B cell (primary cell): ENCODE measurements at regions not wholly inside any gene's neighbourhood (a gene's known extent, or its start where the extent isn't known, plus 50 kb on each side); places are given as distances from the start of the nearest gene placed in this dataset.

Experiments
- ATAC-seq: fragments of 200-7000 bp; cut with Tn5 transposase; one replicate; pipeline ENCODE4 v1.10.0; 2021; ENCODE audit warnings: low read depth, mild to moderate bottlenecking, moderate number of reproducible peaks, moderate library complexity
- CTCF ChIA-PET: fragments of 350-600 bp; sonication (Branson Sonifier 250); formaldehyde crosslinking; loops from one replicate; lab custom pipeline; 2021; ENCODE audit warnings: antibody characterized with exemption, inconsistent platforms; lab: Charles Lee
- POLR2A ChIA-PET: fragments of 350-600 bp; sonication (Branson Sonifier 250); formaldehyde crosslinking; loops from one replicate; lab custom pipeline; 2021; ENCODE audit warnings: antibody characterized with exemption; lab: Charles Lee
- DNase-seq: peaks from one replicate; pipeline ENCODE4 v3.0.0; 2013
- H2AFZ ChIP-seq: 2 replicates; pipeline ENCODE4 v1.6.1; 2012; ENCODE audit warnings: mild to moderate bottlenecking, low read depth, low read length; ENCODE audit not compliant: insufficient read depth, poor library complexity, severe bottlenecking
- H3K27ac ChIP-seq, 2 donors: 1 replicate in 1 of 2; 2 replicates in 1 of 2; pipeline ENCODE4 v1.5.1; 2012 to 2013; ENCODE audit warnings: low read length in 2 of 2, mild to moderate bottlenecking in 2 of 2, moderate library complexity in 1 of 2
- H3K27me3 ChIP-seq, 4 experiments: fragments of 200-600 bp in 1 of 4; sonication (generic) in 1 of 4; replicated peaks in 1 of 4; 1 replicate in 2 of 4; 2 replicates in 2 of 4; pipeline versions ENCODE4 v1.6.1 to v1.7.0; 2013 to 2016; ENCODE audit warnings: low read length in 3 of 4, mild to moderate bottlenecking in 2 of 4, mixed read lengths in 1 of 4, moderate library complexity in 1 of 4; ENCODE audit not compliant: insufficient read depth in 4 of 4, control insufficient read depth in 3 of 4; ENCODE audit errors: control extremely low read depth in 1 of 4
- H3K36me3 ChIP-seq, 2 experiments: replicated peaks in 1 of 2; 1 replicate in 1 of 2; 2 replicates in 1 of 2; pipeline versions ENCODE4 v1.6.1 to v1.7.1; 2013; ENCODE audit warnings: low read length in 1 of 2; ENCODE audit not compliant: insufficient read depth in 2 of 2, control insufficient read depth in 1 of 2; ENCODE audit errors: control extremely low read depth in 1 of 2, extremely low read depth in 1 of 2
- H3K4me1 ChIP-seq, 2 donors: fragments of 200-600 bp in 1 of 2; sonication (generic) in 1 of 2; 1 replicate in 1 of 2; 2 replicates in 1 of 2; pipeline versions ENCODE4 v1.5.1 to v1.6.1; 2013 to 2017; ENCODE audit warnings: low read length in 2 of 2; ENCODE audit not compliant: control insufficient read depth in 2 of 2, insufficient read depth in 2 of 2
- H3K4me2 ChIP-seq: replicated peaks from 2 replicates; pipeline ENCODE3; 2012; ENCODE audit warnings: mild to moderate bottlenecking, low read depth, low read length; ENCODE audit not compliant: poor library complexity, severe bottlenecking
- H3K4me3 ChIP-seq, 5 experiments: fragments of 200-600 bp in 1 of 5; sonication (generic) in 1 of 5; 1 replicate in 3 of 5; 2 replicates in 2 of 5; pipeline versions ENCODE4 v1.5.1 to v1.7.0; 2011 to 2016; ENCODE audit warnings: low read length in 4 of 5, mild to moderate bottlenecking in 4 of 5, low read depth in 2 of 5, control low read depth in 1 of 5, moderate library complexity in 1 of 5; ENCODE audit not compliant: insufficient read depth in 1 of 5; ENCODE audit errors: control extremely low read depth in 1 of 5, extremely low read depth in 1 of 5
- H3K79me2 ChIP-seq: fragments of 200-600 bp; sonication (generic); one replicate; pipeline ENCODE4 v1.6.0; 2016; ENCODE audit warnings: low read length; ENCODE audit not compliant: control insufficient read depth, insufficient read depth
- H3K9ac ChIP-seq: fragments of 200-600 bp; sonication (generic); 2 replicates; pipeline ENCODE4 v1.6.1; 2017; ENCODE audit warnings: mild to moderate bottlenecking, low read length, moderate library complexity
- H3K9me3 ChIP-seq, 3 donors: one replicate each; pipeline versions ENCODE4 v1.6.1 to v1.7.1; 2013; ENCODE audit warnings: low read length in 2 of 3; ENCODE audit not compliant: control insufficient read depth in 2 of 3, insufficient read depth in 1 of 3; ENCODE audit errors: control extremely low read depth in 1 of 3
- H4K20me1 ChIP-seq: 2 replicates; pipeline ENCODE4 v1.6.0; 2012; ENCODE audit warnings: mild to moderate bottlenecking, low read length; ENCODE audit not compliant: insufficient read depth, control insufficient read depth, poor library complexity, severe bottlenecking
- H3K27ac Mint-ChIP-seq: one replicate; pipeline ENCODE4 v1.8.0; 2021; ENCODE audit warnings: mixed read lengths
- H3K27me3 Mint-ChIP-seq: one replicate; pipeline ENCODE4 v1.8.0; 2021; ENCODE audit warnings: mixed read lengths
- H3K4me1 Mint-ChIP-seq: one replicate; pipeline ENCODE4 v1.8.0; 2021; ENCODE audit warnings: mixed read lengths
- H3K4me3 Mint-ChIP-seq: one replicate; pipeline ENCODE4 v1.8.0; 2021; ENCODE audit warnings: mixed read lengths
- H3K9me3 Mint-ChIP-seq: one replicate; pipeline ENCODE4 v1.8.0; 2022; ENCODE audit warnings: mixed read lengths; ENCODE audit not compliant: insufficient read depth
- CTCF ChIP-seq: fragments of 200-600 bp; IDR thresholded peaks from one replicate; pipeline ENCODE4 v1.8.0; 2022; ENCODE audit warnings: antibody characterized with exemption, mild to moderate bottlenecking
- EZH2 ChIP-seq: IDR thresholded peaks from 2 replicates; pipeline ENCODE4 v1.6.1; 2012; ENCODE audit warnings: borderline replicate concordance, low read depth, mild to moderate bottlenecking, moderate library complexity, low read length; ENCODE audit not compliant: insufficient read depth, poor library complexity, severe bottlenecking
- WGBS: methylation state at CpG from one replicate; pipeline ENCODE4 v1.1.5; 2013; ENCODE audit warnings: missing lambda C conversion rate; ENCODE audit not compliant: insufficient coverage; 5-methylcytosine and 5-hydroxymethylcytosine counted together
- intact Hi-C: fragments of 100-400 bp; cut with micrococcal nuclease; formaldehyde crosslinking; loops from one replicate; pipeline ENCODE4 v1.10.0; 2022

GRCh38 chr3:72246685-72247084, 461.7 kb upstream of the PROK2 start:
- 100% methylated on average over 5 of the region's 6 CpGs for WGBS
- intact Hi-C loops = no loop called here
- H2AFZ ChIP-seq = no peak overlapping the region
- no peak overlapping the region for H3K27ac Mint-ChIP-seq
- H3K27me3 ChIP-seq = peaks cover 0 to 10% (median 4%) of the 10 kb centered on the region in 4 experiments
- DNase-seq = no peak
- no peak overlapping the region for H3K4me2 ChIP-seq
- no peak for ATAC-seq
- H3K79me2 ChIP-seq = no peaks in the 10 kb centered on the region
- ChIA-PET CTCF (no interaction called here), POLR2A (no interaction called here)
- no peak overlapping the region for H3K9ac ChIP-seq
- no peak overlapping the region for H3K4me3 ChIP-seq
- H4K20me1 ChIP-seq = no peaks in the 10 kb centered on the region
- peaks cover 7 to 12% of the 10 kb centered on the region in 2 donors for H3K4me1 ChIP-seq
- H3K9me3 Mint-ChIP-seq = no peaks in the 10 kb centered on the region
- peaks cover 17% of the 10 kb centered on the region for H3K4me1 Mint-ChIP-seq
- TF ChIP-seq CTCF = no peak
- no peak for TF ChIP-seq EZH2
- H3K27me3 Mint-ChIP-seq = peaks cover 27% of the 10 kb centered on the region
- no peak overlapping the region for H3K27ac ChIP-seq
- peaks cover 0 to 8% (median 0%) of the 10 kb centered on the region in 3 donors for H3K9me3 ChIP-seq
- H3K4me3 Mint-ChIP-seq = no peak overlapping the region
- H3K36me3 ChIP-seq = no peaks in the 10 kb centered on the region

- Histone ChIP-seq H3K9me3 (peaks cover 0 to 10% (median 0%) of the 10 kb centered on the region in 3 donors), H3K27me3 (peaks cover 0 to 15% (median 5%) of the 10 kb centered on the region in 4 experiments), H3K4me1 (peaks cover 11 to 19% of the 10 kb centered on the region in 2 donors), H3K9ac (no peak overlapping the region), H3K36me3 (no peaks in the 10 kb centered on the region), H3K79me2 (no peaks in the 10 kb centered on the region), H2AFZ (no peak overlapping the region), H3K27ac (no peak overlapping the region), H3K4me3 (no peak overlapping the region), H3K4me2 (no peak overlapping the region), H4K20me1 (no peaks in the 10 kb centered on the region)
- peaks cover 27% of the 10 kb centered on the region for H3K27me3 Mint-ChIP-seq
- ATAC-seq = no peak
- DNase-seq = no peak
- TF ChIP-seq CTCF (no peak), EZH2 (no peak)
- H3K4me1 Mint-ChIP-seq = peaks cover 24% of the 10 kb centered on the region
- no peaks in the 10 kb centered on the region for H3K9me3 Mint-ChIP-seq
- CTCF ChIA-PET = no interaction called here
- WGBS = 42% methylated on average over 9 of the region's 9 CpGs
- H3K27ac Mint-ChIP-seq = no peak overlapping the region
- H3K4me3 Mint-ChIP-seq = no peak overlapping the region
- POLR2A ChIA-PET = interaction anchor here (0.6 kb wide), 1 partner anchor 10 kb away, joined by 10 read pairs; no protein-coding TSS in a partner anchor
- intact Hi-C loops = no loop called here
These were observed 460.3 kb upstream of the PROK2 start for GRCh38 chr3:72245183-72245811.
